ENCODE measurements at regions not wholly inside any gene's neighbourhood (a gene's known extent, or its start where the extent isn't known, plus 50 kb on each side); places are given as distances from the start of the nearest gene placed in this dataset.

DNA sequence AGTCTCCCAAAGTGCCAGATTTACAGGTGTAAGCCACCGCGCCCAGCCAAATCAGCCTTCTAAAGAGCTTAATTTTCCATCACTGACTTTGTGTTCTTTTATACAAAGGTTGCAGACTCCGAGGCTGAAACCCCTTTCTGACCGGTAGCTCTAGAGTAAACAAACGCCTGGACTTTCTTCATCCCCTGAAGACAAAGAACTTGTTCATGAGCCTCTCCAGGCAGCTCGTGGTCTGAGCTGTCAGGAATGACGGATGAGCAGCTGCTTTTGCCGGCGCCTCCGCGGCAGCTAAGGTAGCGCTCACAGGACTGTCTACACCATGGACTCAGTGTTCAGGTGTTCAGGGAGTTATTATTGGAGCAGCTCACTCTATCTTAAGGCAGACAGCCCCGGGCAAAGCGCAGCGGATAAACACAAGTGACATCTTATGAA lies 128.5 kb upstream of the ERRFI1 start:
- Histone ChIP-seq H3K4me1 (ENCODE audit: insufficient read depth, low read length, poor library complexity, severe bottlenecking) (peaks cover 17% of the 10 kb centered on the region), H3K4me2 (ENCODE audit: low read depth, low read length, poor library complexity, severe bottlenecking) (no peak overlapping the region)
- TF ChIP-seq, protein P1, sequence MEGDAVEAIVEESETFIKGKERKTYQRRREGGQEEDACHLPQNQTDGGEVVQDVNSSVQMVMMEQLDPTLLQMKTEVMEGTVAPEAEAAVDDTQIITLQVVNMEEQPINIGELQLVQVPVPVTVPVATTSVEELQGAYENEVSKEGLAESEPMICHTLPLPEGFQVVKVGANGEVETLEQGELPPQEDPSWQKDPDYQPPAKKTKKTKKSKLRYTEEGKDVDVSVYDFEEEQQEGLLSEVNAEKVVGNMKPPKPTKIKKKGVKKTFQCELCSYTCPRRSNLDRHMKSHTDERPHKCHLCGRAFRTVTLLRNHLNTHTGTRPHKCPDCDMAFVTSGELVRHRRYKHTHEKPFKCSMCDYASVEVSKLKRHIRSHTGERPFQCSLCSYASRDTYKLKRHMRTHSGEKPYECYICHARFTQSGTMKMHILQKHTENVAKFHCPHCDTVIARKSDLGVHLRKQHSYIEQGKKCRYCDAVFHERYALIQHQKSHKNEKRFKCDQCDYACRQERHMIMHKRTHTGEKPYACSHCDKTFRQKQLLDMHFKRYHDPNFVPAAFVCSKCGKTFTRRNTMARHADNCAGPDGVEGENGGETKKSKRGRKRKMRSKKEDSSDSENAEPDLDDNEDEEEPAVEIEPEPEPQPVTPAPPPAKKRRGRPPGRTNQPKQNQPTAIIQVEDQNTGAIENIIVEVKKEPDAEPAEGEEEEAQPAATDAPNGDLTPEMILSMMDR (conservative IDR thresholded peaks at IDR 0.05; ENCODE audit: low read length) = no peak
- TF ChIP-seq EZH2phosphoT487 (IDR thresholded peaks at IDR 0.05; ENCODE audit: borderline replicate concordance) = no peak

DNA sequence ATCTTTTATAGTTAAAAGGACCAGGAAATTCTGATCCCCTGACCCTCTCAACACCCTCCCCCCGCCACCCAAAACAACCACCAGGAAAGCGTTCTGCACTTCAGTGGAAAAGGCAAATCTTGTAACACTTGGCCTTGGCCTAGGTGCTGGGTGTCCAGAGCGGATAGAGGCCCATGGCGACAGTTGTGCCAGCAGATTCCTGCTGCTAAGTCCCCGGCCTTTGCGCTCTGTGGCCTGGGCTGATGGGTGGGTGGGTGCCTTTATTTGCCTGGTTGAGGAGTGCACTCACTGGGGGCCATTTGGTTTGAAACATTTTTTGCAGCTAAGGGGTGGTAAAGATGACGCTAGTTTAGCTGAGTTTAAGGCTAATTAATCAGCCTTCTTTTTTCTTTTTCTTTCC lies 127.9 kb upstream of the ERRFI1 start:
- no peaks in the 10 kb centered on the region for H3K9me3 ChIP-seq (ENCODE audit: insufficient read depth, low read depth, low read length)
- H3K9me2 ChIP-seq (replicated peaks; ENCODE audit: low read depth, low read length) = no peaks in the 10 kb centered on the region
- no peak overlapping the region for H2AFZ ChIP-seq (ENCODE audit: low read length)
- H3K27me3 ChIP-seq (ENCODE audit: insufficient read depth, low read length, poor library complexity, severe bottlenecking) = no peaks in the 10 kb centered on the region
- no peak overlapping the region for H3K9ac ChIP-seq (ENCODE audit: low read depth, low read length, poor library complexity, severe bottlenecking)
- peaks cover 3% of the 10 kb centered on the region; the same call in 1 of the 2 replicates for H3F3A ChIP-seq (ENCODE audit: low read depth)
- H3K4me2 ChIP-seq (ENCODE audit: low read depth, low read length, poor library complexity, severe bottlenecking) = no peak overlapping the region
- H4K20me1 ChIP-seq (ENCODE audit: insufficient read depth, low read length, poor library complexity, severe bottlenecking) = no peaks in the 10 kb centered on the region
- H3K4me3 ChIP-seq (ENCODE audit: low read length, poor library complexity, severe bottlenecking) = no peak overlapping the region
- no peak for TF ChIP-seq EZH2phosphoT487 (IDR thresholded peaks at IDR 0.05; ENCODE audit: borderline replicate concordance)
- TF ChIP-seq, protein P1 (conservative IDR thresholded peaks at IDR 0.05; ENCODE audit: low read length) = no peak
- H3K4me1 ChIP-seq (ENCODE audit: insufficient read depth, low read length, poor library complexity, severe bottlenecking) = peaks cover 17% of the 10 kb centered on the region
- no peaks in the 10 kb centered on the region for H3K36me3 ChIP-seq (ENCODE audit: insufficient read depth, low read length)
- no peaks in the 10 kb centered on the region for H3K79me2 ChIP-seq (ENCODE audit: insufficient read depth, low read length)

More for the DNA sequence above, 128.5 kb upstream of the ERRFI1 start:
- no peaks in the 10 kb centered on the region for H3K79me2 ChIP-seq (ENCODE audit: insufficient read depth, low read length)
- no peaks in the 10 kb centered on the region for H3K27me3 ChIP-seq (ENCODE audit: insufficient read depth, low read length, poor library complexity, severe bottlenecking)
- no peaks in the 10 kb centered on the region for H4K20me1 ChIP-seq (ENCODE audit: insufficient read depth, low read length, poor library complexity, severe bottlenecking)
- no peak overlapping the region for H3K9ac ChIP-seq (ENCODE audit: low read depth, low read length, poor library complexity, severe bottlenecking)
- no peaks in the 10 kb centered on the region for H3K9me3 ChIP-seq (ENCODE audit: insufficient read depth, low read depth, low read length)
- H3K4me3 ChIP-seq (ENCODE audit: low read length, poor library complexity, severe bottlenecking) = no peak overlapping the region
- peaks cover 3% of the 10 kb centered on the region; the same call in 1 of the 2 replicates for H3F3A ChIP-seq (ENCODE audit: low read depth)
- H2AFZ ChIP-seq (ENCODE audit: low read length) = no peak overlapping the region
- H3K36me3 ChIP-seq (ENCODE audit: insufficient read depth, low read length) = no peaks in the 10 kb centered on the region
- no peaks in the 10 kb centered on the region for H3K9me2 ChIP-seq (replicated peaks; ENCODE audit: low read depth, low read length)

GRCh38 chr1:8152731-8153702 lies 126.9 kb upstream of the ERRFI1 start:
- peaks cover 17% of the 10 kb centered on the region for H3K4me1 ChIP-seq (ENCODE audit: insufficient read depth, low read length, poor library complexity, severe bottlenecking)
- peak overlapping the region; percentile 63 for H3K4me3 ChIP-seq (ENCODE audit: low read length, poor library complexity, severe bottlenecking)
- H3K4me2 ChIP-seq (ENCODE audit: low read depth, low read length, poor library complexity, severe bottlenecking) = peak overlapping the region; percentile 72
- no peaks in the 10 kb centered on the region for H3K27me3 ChIP-seq (ENCODE audit: insufficient read depth, low read length, poor library complexity, severe bottlenecking)
- H4K20me1 ChIP-seq (ENCODE audit: insufficient read depth, low read length, poor library complexity, severe bottlenecking) = no peaks in the 10 kb centered on the region
- H3K36me3 ChIP-seq (ENCODE audit: insufficient read depth, low read length) = no peaks in the 10 kb centered on the region
- H2AFZ ChIP-seq (ENCODE audit: low read length) = peak overlapping the region; percentile 20; the same call in 1 of the 2 replicates
- no peaks in the 10 kb centered on the region for H3K9me2 ChIP-seq (replicated peaks; ENCODE audit: low read depth, low read length)
- no peaks in the 10 kb centered on the region for H3K9me3 ChIP-seq (ENCODE audit: insufficient read depth, low read depth, low read length)
- no peaks in the 10 kb centered on the region for H3K79me2 ChIP-seq (ENCODE audit: insufficient read depth, low read length)
- peaks cover 3% of the 10 kb centered on the region; the same call in 1 of the 2 replicates for H3F3A ChIP-seq (ENCODE audit: low read depth)
- TF ChIP-seq EZH2phosphoT487 (IDR thresholded peaks at IDR 0.05; ENCODE audit: borderline replicate concordance) = no peak
- TF ChIP-seq, protein P1 (conservative IDR thresholded peaks at IDR 0.05; ENCODE audit: low read length) = no peak
- H3K9ac ChIP-seq (ENCODE audit: low read depth, low read length, poor library complexity, severe bottlenecking) = peak overlapping the region; percentile 0

Data from Loucy (cell line).